GM06990 (cell line): ENCODE measurements at regions not wholly inside any gene's neighbourhood (a gene's known extent, or its start where the extent isn't known, plus 50 kb on each side); places are given as distances from the start of the nearest gene placed in this dataset.

Source experiments
- DNase-seq: peaks from one replicate; pipeline ENCODE4 v3.0.0-alpha.2; 2011; ENCODE audit not compliant: insufficient read length; ENCODE audit errors: extremely low read depth
- H3K27me3 ChIP-seq: replicated peaks from 2 replicates; pipeline ENCODE4 v1.6.0; 2011; ENCODE audit warnings: low read length; ENCODE audit not compliant: control insufficient read depth, insufficient read depth
- H3K36me3 ChIP-seq: 2 replicates; pipeline ENCODE4 v1.5.1; 2011; ENCODE audit warnings: low read length; ENCODE audit not compliant: control insufficient read depth, insufficient read depth
- H3K4me3 ChIP-seq: replicated peaks from 2 replicates; pipeline ENCODE4 v1.5.1; 2011; ENCODE audit warnings: low read depth, mild to moderate bottlenecking, control low read depth, low read length
- TF ChIP-seq, protein P1 (sequence below): IDR thresholded peaks from 2 replicates; pipeline ENCODE4 v1.5.1; 2011; ENCODE audit warnings: low read length, control low read depth, mild to moderate bottlenecking, inconsistent platforms; ENCODE audit not compliant: insufficient read depth, poor library complexity, severe bottlenecking

DNA sequence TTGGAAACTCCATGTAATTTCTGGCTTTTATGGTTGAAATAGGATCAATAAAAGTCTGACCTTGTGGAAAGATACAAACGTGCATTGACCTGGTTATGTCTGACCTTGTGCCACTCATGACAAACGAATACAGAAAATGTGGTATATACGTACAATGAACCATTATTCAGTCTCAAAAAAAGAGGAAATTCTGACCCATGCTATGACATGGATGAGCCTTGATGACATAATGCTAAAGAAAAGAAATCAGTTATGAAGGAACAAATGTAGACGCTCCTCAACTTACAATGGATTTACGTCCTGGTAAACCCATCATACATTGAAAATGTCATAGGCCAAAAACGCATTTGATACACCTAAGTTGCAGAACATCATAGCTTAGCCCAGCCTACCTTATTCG is 309.7 kb upstream of the SULF2 start:
- TF ChIP-seq, protein P1, sequence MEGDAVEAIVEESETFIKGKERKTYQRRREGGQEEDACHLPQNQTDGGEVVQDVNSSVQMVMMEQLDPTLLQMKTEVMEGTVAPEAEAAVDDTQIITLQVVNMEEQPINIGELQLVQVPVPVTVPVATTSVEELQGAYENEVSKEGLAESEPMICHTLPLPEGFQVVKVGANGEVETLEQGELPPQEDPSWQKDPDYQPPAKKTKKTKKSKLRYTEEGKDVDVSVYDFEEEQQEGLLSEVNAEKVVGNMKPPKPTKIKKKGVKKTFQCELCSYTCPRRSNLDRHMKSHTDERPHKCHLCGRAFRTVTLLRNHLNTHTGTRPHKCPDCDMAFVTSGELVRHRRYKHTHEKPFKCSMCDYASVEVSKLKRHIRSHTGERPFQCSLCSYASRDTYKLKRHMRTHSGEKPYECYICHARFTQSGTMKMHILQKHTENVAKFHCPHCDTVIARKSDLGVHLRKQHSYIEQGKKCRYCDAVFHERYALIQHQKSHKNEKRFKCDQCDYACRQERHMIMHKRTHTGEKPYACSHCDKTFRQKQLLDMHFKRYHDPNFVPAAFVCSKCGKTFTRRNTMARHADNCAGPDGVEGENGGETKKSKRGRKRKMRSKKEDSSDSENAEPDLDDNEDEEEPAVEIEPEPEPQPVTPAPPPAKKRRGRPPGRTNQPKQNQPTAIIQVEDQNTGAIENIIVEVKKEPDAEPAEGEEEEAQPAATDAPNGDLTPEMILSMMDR: no peak
- Histone ChIP-seq H3K36me3 (no peaks in the 10 kb centered on the region), H3K4me3 (no peak overlapping the region), H3K27me3 (no peaks in the 10 kb centered on the region; the same call in 1 of the 2 replicates)
- DNase-seq: no peak

- Histone ChIP-seq H3K36me3 (no peaks in the 10 kb centered on the region), H3K4me3 (no peak overlapping the region), H3K27me3 (no peaks in the 10 kb centered on the region; the same call in 1 of the 2 replicates)
- TF ChIP-seq, protein P1: no peak
- DNase-seq: no peak
These were observed 309.0 kb upstream of the SULF2 start for GRCh38 chr20:48094196-48094749.

DNA sequence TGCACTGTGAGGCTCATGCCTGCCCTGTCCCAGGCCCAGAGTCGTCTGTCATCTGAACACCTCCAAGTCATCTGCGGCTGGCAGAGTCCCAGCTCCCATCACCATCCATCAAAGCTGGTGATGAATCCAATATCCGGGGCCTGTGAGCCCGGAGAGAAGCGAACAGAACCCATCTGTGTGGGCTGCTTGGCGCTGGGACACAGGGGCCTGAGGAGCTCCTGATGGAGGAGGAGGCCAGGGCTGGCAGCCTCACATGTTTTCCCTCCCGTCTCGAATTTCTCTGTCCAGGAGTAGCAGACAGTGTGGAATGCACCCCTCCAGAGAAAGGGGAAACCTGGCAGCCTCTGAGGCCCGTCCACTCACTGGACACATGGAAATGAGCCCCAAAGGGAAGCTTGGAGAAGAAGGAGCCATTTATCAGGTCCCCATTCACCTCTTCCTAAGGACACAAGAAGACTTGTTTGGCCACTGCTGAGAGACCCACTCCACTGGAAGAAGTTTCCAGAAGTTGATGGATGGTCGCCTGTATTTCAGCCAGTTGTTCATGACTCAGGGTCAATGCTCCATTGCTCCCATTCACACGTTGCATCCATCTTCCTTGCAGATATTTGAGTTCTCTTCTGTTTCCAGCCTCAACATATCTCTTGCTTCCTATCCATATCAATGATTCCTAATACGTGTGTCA is 307.5 kb upstream of the SULF2 start:
- no peaks in the 10 kb centered on the region; the same call in none of the 2 replicates for H3K27me3 ChIP-seq
- H3K4me3 ChIP-seq: no peak overlapping the region
- no peak for DNase-seq
- TF ChIP-seq, protein P1: no peak
- no peaks in the 10 kb centered on the region for H3K36me3 ChIP-seq

DNA sequence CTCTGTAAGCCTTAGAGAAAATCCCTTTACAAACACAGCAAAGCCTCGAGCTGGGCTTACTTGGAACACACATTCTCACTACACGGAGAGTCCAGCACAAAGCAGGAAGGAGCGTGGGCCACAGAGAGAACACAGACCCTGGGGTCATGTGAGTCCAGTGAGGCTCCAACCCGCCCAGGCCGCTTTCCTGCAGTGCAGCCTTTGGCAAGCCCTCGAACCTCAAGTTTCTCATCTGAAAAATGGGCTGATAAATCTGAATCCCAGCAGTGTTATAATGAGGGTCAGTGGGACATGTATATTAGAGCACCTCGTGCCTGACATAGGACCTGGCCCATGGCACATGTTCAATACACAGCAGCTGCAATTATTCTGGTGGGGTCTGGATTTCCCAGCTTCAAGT is 305.5 kb upstream of the SULF2 start:
- Histone ChIP-seq H3K4me3 (no peak overlapping the region), H3K36me3 (no peaks in the 10 kb centered on the region), H3K27me3 (no peaks in the 10 kb centered on the region; the same call in none of the 2 replicates)
- TF ChIP-seq, protein P1: no peak
- no peak for DNase-seq

- no peak for DNase-seq
- no peaks in the 10 kb centered on the region; the same call in none of the 2 replicates for H3K27me3 ChIP-seq
- TF ChIP-seq, protein P1: no peak
- H3K4me3 ChIP-seq: no peak overlapping the region
- no peaks in the 10 kb centered on the region for H3K36me3 ChIP-seq
These were observed 305.0 kb upstream of the SULF2 start for GRCh38 chr20:48090314-48090713.
